Mucosa of gallbladder (tissue), 1 donor: ENCODE measurements at regions not wholly inside any gene's neighbourhood (a gene's known extent, or its start where the extent isn't known, plus 50 kb on each side); places are given as distances from the start of the nearest gene placed in this dataset.

ENCODE experiments used
- DNase-seq: peaks from one replicate; pipeline ENCODE4 v3.0.0-alpha.2; 2020; ENCODE audit warnings: low spot score
- donor health status: DM: no; HTN: no; CAD: no.

GRCh38 chr2:144158096-144158495, 361.8 kb downstream of the ZEB2 start:
- no peak for DNase-seq

DNA sequence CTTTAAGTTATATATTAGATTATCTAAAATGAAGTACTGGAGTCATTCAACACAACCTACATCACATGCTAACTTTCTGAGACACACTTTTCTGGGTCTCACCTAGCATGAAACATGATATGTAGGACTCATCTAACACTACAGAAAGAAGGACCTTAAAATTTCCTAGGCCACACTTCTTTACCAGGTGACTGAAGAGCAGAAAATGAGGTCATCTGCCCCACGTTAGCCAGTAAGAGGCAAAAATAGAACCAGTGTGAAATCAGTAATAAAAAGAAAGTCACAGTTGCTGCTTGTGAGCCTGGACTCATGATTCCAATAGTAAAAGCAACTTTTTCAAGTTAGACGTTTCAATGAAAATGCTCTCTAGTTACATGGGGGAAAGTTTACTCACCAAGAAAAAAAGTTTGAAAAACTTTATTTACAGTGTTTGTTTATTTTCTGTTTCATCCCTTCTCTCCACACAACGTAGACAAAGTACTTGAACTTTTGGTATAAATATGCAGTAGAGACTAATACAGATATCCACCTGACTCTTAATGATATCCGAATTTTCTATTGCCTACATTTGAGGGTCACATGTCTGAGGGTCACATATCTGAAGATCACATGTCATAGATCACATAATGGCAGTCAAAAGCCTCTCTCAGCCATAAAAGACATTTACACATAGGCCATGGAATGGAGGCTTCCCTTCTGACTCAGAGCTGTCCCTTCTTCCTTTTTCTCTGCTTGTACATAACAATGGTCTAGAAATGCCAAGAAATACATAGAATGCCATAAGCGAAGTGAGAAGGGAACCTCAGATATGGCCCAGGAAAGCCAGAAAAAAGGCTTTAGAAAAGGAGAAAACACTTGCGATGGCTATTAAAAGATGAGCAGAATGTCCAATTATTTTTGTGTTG, 362.9 kb downstream of the ZEB2 start:
- DNase-seq: no peak

- no peak for DNase-seq
These were observed 365.7 kb downstream of the ZEB2 start for GRCh38 chr2:144154205-144154604.

DNA sequence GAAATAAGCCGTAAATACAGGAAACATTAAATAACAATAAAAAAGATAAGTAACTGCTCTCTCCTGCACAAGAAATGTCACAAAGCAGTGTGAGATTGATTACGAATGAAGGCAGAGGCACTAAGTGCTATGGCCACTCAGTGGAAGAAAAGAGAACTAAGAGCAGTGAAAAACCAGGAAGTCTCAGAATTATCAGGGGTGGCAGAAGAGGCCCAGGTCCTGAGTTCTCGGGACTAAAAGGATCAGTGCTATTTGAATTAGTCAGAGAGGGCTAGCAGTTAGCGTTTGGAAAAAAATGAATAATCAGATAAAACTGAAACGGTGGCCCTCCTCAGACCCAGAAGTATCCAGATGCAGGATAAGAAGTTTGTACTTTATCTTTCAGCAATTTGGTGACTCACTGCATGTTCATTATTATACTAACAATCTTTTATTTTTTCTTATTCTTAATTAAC, 367.1 kb downstream of the ZEB2 start:
- no peak for DNase-seq

- DNase-seq: no peak
These were observed 368.1 kb downstream of the ZEB2 start for GRCh38 chr2:144151851-144152250.

DNA sequence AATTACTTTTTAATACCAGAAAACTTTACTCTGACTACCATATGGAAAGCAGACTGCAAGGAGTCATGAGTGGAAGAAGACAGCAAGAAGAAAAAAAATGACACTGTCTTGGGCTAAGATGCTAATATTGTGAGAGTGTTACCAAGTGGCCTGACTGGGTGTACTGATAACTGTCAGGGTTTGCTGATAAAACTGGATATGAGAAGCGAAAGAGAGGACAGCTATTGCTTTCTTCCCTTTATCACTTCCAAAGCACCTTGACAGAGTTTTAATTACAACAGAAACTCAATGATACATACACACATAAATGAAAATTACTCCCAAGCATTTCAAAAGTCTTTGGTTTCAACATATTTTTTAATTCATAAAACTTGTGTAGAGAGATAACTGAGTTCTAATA, 368.5 kb downstream of the ZEB2 start:
- no peak for DNase-seq

GRCh38 chr2:144147356-144147755, 372.6 kb downstream of the ZEB2 start:
- DNase-seq: no peak

DNA sequence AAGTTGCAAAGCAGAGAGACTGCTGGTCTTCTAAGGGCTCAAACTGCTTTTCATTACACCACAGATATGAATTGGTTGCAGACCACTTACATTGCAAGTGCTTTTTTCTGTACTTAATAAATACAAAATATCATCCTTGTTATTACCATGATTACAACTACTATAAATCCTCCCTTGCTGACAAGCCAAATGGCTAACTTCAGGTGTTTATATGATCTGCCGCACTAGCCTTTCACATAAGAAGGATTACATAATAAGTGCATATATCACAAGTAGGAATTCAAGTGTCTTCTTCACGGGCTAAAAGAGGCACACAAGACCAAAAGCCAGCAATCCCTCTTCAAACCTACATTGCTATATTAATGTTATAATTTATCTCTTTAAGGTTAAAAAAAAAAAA, 373.0 kb downstream of the ZEB2 start:
- DNase-seq: no peak

DNA sequence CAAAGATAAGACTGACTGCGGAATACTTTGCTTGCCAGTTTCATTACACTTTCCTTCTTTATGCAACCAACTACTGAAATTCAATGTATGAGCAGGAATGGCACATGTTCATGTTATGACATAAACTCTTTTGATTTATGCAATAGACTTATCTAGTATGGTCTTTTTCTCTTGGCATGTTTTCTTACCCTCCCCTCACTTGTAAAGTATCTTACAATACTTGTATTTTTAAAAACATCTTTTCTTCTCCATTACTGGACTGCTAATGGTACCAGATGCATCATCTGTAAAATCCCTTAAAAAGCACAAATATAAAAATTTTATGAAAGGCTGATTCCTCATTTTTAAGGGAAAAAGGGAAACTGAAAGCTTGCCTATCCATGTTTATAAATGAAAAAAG, 373.8 kb downstream of the ZEB2 start:
- no peak for DNase-seq

DNA sequence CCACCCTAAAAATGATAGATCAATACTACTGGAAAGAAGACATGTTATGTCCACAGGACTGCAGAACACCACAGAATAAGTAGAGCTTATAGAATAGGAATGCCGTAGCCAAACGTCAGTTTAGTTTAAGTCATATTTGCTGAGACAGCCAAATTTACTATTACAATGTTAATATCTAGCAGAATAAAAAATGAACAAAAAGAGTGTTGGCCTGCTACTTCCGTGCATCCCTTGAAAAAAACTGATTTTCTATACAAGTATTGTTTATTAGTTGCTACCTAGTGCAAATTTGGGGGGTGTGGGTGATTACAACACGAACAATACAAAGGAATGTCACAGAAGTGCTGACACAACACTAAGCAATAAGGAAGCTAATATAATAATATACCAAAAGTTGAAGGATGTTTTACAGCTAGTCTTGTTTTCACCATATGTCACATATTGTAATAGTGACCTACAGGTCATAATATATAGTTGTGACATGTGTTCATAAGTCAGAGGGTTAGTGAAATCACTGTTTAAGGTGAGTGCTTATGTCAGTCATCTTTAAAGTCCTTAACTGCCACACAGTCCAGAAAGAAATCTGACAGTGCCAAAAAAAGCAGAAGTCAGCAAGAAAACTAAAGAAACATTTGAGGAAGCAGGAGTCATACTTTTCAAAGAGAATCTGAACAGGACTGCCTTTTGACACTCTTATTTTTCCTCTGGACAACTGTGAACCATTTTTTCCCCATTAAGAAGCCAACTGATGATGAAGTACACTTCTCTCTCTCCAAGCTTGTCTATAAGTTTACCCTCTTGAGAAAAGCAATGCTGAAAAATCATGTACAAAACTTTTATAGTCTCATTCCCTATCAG, 376.4 kb downstream of the ZEB2 start:
- DNase-seq: no peak

- DNase-seq: no peak
These were observed 379.0 kb downstream of the ZEB2 start for GRCh38 chr2:144140891-144141290.

DNA sequence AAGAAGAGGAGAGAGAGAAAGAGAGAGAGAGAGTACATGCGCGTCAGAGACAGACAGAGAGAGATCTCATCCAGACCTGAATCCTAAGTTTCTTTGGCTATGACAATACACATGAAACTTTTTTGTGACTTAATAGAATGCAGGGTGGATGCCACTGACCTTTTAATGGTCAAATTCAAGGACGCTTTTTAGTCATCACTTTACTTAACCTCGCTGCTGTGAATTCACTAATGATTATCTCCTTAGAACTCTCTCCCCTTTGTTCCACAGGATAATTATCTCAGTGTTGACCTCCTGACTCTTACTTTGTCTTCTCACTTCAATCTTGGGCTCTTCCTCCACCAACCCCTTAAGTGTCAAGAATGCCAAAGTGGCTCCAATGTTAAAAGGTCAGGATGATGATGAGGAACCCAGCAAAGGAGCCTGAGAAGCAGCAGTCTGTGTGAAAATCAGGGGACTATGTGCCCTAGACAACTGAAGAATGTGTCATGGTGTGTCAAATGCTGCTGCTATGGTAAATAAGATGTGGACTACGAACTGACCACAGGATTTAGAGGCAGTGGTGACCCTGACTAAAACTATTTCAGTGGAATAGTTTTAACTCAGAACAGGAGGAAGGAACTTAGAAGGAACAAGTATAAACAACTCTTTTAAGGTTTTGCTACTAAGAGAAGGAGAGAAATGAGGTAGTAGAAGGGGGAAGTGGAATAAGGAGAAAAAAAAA, 382.1 kb downstream of the ZEB2 start:
- no peak for DNase-seq

GRCh38 chr2:144137272-144137671, 382.6 kb downstream of the ZEB2 start:
- no peak for DNase-seq

DNA sequence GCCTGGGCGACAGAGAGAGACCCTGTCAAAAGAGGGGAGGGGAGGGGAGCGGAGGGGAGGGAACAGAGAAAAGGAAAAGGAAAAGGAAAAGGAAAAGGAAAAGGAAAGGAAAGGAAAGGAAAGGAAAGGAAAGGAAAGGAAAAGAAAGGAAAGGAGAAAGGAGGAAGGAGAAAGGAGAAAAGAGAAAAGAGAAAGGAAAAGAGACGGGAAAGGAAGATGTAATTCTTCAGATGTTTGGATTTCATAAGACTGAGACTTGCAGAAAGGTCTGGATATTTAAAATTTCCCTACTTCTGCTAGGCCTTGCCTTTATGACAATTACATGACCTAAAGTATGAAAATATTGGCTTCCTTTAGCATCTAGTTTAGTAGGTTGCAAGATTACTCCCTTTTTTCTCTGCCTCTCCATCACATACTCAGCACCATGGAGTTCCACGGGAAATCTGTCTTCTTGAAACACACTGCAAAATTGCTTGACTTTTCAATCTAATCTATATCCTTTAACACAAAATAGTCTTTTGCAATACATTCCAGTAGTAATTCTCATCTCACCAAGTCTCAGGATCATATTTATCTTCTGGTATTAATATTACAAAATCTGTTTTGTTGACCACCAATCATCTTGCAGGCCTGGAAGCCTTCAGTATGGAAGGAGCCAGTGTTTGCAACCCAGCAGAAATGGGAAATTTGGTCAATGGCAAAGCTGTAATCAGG, 383.5 kb downstream of the ZEB2 start:
- DNase-seq: no peak

DNA sequence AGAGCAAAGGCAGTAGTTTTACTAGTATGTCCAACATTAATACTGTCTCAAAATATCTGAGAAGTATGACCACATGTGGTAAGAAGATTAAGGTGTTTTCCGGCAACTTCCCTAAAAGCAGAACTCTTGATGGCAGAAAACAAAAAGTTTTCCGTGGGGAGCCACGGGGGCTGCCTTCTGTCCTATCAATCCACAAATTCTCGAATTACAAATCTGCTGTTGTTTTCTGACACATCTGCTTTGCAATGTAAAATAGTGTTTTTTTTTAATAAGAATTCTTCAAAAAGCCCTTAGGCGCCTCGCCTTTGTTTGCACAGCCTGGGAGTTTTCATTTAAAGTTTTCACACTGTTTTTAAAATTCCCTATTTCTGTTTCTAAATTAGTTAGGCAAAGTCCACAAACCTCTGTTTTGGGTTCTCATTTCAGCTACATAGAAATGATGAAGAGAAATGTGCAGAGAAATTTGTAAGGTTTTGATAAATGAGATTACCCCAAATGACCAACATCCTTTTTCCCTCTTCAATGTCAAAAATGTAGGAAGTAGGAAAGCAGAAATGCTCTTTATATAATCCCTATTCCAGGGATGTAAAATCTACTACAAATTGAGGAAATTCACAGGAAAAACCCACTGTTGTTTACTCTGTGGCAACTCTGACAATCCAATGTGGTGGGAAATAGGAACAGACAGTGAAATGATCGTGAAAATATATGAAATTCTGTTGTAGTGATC, 385.8 kb downstream of the ZEB2 start:
- no peak for DNase-seq

- no peak for DNase-seq
These were observed 387.6 kb downstream of the ZEB2 start for GRCh38 chr2:144132357-144132756.

DNA sequence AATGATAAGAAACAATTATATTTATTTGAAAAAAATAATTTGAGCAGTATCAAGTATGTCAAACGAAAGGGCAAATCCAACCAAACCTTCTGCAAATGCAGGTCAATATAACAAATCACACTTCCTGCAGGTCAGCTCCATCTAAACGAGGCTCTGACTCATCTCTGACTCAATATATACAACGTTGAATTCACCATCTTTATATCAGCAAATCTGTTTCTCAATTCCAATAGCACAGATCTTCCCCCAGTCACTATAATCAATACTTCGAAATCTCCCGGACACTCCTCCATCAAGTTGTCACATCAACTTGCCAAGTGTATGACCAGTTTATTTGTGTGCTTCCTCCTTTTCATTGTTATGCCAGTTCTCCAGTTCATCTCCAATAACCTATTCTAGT, 388.9 kb downstream of the ZEB2 start:
- DNase-seq: no peak

DNA sequence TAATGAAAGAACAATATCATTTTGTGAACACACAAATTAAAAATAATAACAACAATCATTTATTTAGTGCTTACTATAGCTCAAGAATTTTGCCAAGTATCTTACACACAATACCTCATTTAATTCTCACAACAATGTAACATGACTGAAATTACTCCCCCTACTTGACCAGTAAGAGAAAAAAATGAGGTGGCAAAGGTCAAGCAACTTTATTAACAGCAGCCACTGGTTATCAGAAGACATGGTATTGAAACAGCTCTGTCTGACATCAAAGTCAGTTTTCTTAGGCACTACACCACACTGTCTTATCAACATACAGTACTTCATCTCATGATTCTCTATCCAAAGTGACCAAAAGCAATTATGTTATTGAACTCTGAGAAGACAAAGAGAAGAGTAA, 389.4 kb downstream of the ZEB2 start:
- no peak for DNase-seq

- DNase-seq: no peak
These were observed 391.7 kb downstream of the ZEB2 start for GRCh38 chr2:144128130-144128746.

DNA sequence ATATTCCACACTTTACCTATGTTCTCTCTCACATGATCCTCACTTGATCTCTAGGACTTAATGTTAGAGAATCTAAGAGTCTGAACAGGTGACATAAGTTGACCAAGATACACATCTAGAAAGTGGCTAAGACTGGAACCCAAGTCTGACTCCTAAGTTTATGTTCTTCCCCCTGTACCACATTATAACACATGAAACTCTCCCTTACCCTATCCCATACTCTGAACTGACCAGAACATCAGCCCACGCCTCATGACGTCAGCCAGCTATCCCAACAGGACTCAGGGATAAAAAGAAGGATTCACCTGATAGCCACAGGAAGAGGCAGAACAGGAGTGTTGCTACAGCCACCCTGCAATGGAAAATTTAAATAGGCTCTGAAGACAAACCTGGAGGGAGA, 392.2 kb downstream of the ZEB2 start:
- DNase-seq: no peak
